GM13976 (cell line): ENCODE measurements at regions not wholly inside any gene's neighbourhood (a gene's known extent, or its start where the extent isn't known, plus 50 kb on each side); places are given as distances from the start of the nearest gene placed in this dataset.
A peak's percentile ranks its signal among the peaks of the same experiment; 100 is the strongest.

ENCODE experiments used
- DNase-seq: peaks from one replicate; pipeline ENCODE4 v3.0.0; 2012; ENCODE audit warnings: low spot score
- in situ Hi-C: fragments of 300-500 bp; cut with MboI; formaldehyde crosslinking; loops from one replicate; pipeline ENCODE4 v1.12.0; 2022; ENCODE audit warnings: low sequenced_read_pairs, mixed read lengths, inconsistent platforms; ENCODE audit not compliant: unreplicated experiment
- TF ChIP-seq, protein P1 (sequence below): IDR thresholded peaks from 2 replicates; pipeline ENCODE4 v1.5.1; 2012; ENCODE audit warnings: borderline replicate concordance, mild to moderate bottlenecking; ENCODE audit not compliant: insufficient read depth; ENCODE audit errors: extremely low read depth, missing control alignments, control extremely low read depth

DNA sequence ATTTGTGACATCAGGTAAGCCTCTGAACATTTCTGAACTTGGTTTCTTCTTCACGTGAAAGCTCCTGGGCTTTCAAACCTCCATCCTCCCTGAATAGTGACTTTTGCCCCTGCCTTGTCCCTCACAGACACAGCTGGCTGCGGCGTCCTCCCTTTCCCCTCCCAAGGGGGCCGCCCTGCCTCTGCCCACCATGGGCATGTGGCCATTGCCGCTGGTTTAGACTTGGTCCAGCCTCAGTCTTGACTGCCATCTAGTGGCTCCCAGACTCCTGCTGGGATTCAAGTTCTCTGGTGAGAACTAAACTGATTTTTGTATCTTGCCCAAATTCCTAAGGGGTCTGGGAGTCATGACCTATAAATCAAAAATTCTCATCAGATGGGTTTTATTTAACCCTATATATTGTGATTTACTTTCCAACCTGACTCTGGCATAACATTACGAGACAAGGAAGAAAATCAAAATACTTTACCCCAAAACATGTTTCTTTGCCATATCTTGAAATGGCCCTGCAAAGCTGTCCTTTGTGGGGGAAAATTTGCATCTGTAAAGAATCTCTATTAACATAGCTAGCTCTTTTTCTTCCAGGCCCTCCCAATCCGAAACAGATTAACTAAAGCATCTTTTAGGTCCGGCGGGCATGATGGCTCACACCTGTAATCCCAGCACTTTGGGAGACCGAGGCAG lies 73.9 kb upstream of the SEC14L1 start:
- in situ Hi-C loops, result loop anchor here (10.0 kb wide), 1 partner anchor 202 kb away; the partner anchor contains the start of gene MGAT5B
- TF ChIP-seq, protein P1, sequence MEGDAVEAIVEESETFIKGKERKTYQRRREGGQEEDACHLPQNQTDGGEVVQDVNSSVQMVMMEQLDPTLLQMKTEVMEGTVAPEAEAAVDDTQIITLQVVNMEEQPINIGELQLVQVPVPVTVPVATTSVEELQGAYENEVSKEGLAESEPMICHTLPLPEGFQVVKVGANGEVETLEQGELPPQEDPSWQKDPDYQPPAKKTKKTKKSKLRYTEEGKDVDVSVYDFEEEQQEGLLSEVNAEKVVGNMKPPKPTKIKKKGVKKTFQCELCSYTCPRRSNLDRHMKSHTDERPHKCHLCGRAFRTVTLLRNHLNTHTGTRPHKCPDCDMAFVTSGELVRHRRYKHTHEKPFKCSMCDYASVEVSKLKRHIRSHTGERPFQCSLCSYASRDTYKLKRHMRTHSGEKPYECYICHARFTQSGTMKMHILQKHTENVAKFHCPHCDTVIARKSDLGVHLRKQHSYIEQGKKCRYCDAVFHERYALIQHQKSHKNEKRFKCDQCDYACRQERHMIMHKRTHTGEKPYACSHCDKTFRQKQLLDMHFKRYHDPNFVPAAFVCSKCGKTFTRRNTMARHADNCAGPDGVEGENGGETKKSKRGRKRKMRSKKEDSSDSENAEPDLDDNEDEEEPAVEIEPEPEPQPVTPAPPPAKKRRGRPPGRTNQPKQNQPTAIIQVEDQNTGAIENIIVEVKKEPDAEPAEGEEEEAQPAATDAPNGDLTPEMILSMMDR, result peak; percentile 81

GRCh38 chr17:77068915-77069314 lies 71.9 kb upstream of the SEC14L1 start:
- DNase-seq, result no peak
- TF ChIP-seq, protein P1, result no peak
- in situ Hi-C loops, result loop anchor here (10.0 kb wide), 1 partner anchor 204 kb away; the partner anchor contains the start of gene MGAT5B

More for the DNA sequence above, 73.9 kb upstream of the SEC14L1 start:
- peak; percentile 81 for DNase-seq

DNA sequence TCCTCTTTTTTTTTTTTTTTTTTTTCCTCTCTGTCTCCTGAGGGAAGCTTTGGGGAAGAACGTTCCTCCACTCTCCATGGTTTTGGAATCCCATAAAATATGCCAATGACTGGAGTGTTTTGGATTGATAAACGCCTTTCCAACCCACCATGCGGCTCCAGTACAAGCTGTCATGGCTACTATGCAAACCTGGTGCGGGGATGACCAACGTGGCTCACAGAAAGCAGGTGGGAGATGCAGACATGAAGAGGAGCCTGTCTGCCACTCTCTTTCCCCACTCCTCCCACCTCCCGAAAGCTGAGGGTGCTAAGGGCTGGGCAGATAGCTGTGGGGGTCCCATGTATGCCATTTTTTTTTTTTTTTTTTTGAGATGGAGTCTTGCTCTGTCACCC lies 69.9 kb upstream of the SEC14L1 start:
- no peak for DNase-seq
- TF ChIP-seq, protein P1, result no peak
- in situ Hi-C loops, result no loop called here

- DNase-seq, result no peak
- TF ChIP-seq, protein P1, result no peak
- in situ Hi-C loops, result no loop called here
Observed at GRCh38 chr17:77071925-77072490, 68.8 kb upstream of the SEC14L1 start.

DNA sequence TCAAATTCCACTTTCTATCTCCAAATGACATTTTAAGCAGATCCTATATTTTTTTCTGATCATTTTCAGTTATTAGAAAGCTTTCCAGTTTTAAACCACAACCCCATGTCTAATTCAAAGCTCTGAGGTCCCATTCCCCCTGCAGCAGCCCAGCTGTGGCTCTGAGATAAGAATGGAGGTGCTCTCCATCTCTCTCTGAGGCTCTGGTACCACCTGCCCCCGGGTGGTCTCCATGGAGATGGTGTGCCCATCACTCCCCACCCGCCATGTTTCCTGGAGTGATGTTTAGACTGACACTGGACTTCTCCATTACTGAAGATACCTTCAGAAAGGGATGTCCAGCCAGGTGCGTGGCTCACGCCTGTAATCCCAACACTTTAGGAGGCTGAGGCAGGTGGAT lies 68.1 kb upstream of the SEC14L1 start:
- no peak for DNase-seq
- in situ Hi-C loops, result no loop called here
- TF ChIP-seq, protein P1, result no peak

DNA sequence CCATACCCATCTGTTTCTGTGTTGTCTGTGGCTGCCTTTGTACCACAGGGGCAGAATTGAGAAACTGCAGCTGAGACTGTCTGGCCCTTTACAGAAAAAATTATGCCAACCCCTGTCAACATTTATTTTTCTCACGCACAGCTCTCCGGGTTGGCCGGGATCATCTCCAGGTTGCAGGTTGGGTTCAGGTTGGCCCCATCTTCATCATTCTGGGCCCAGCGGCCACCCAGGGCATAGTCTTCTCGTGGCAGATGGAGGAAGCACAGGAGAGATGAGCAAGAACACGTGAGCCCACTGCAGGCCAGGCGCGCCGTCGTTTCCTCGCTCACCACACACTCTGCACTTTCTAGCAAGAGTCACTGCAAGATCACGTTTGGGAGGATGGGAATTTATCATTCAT lies 66.1 kb upstream of the SEC14L1 start:
- in situ Hi-C loops, result no loop called here
- DNase-seq, result no peak
- TF ChIP-seq, protein P1, result no peak
